H9 (cell line): ENCODE measurements at regions not wholly inside any gene's neighbourhood (a gene's known extent, or its start where the extent isn't known, plus 50 kb on each side); places are given as distances from the start of the nearest gene placed in this dataset.
A peak's percentile ranks its signal among the peaks of the same experiment; 100 is the strongest.

ENCODE experiments used
- DNase-seq: peaks from one replicate; pipeline ENCODE4 v3.0.0-alpha.2; 2017
- H2AFZ ChIP-seq: one replicate; pipeline ENCODE4 v1.6.1; 2013; ENCODE audit warnings: mild to moderate bottlenecking, low read length, control low read depth, moderate library complexity
- H2AK5ac ChIP-seq: 2 replicates; pipeline ENCODE4 v1.6.1; 2013; ENCODE audit warnings: low read length, control low read depth, mixed read lengths; ENCODE audit not compliant: insufficient read length
- H2BK120ac ChIP-seq: one replicate; pipeline ENCODE4 v1.6.1; 2013; ENCODE audit warnings: low read depth, mild to moderate bottlenecking, low read length, control low read depth, inconsistent platforms; ENCODE audit not compliant: poor library complexity, severe bottlenecking
- H2BK12ac ChIP-seq: 2 replicates; pipeline ENCODE4 v1.6.1; 2013; ENCODE audit warnings: low read length, control low read depth, mixed read lengths, low read depth; ENCODE audit not compliant: insufficient read length
- H2BK15ac ChIP-seq: 2 replicates; pipeline ENCODE4 v1.6.1; 2013; ENCODE audit warnings: low read depth, low read length, control low read depth
- H2BK20ac ChIP-seq: one replicate; pipeline ENCODE4 v1.6.1; 2013; ENCODE audit warnings: low read depth, mild to moderate bottlenecking, low read length, control low read depth, inconsistent platforms; ENCODE audit not compliant: poor library complexity, severe bottlenecking
- H2BK5ac ChIP-seq: 2 replicates; pipeline ENCODE4 v1.6.1; 2013; ENCODE audit warnings: low read length, control low read depth, mixed read lengths; ENCODE audit not compliant: insufficient read length
- H3K14ac ChIP-seq: 2 replicates; pipeline ENCODE4 v1.6.1; 2013; ENCODE audit warnings: low read length, control low read depth; ENCODE audit not compliant: insufficient read depth
- H3K18ac ChIP-seq: 2 replicates; pipeline ENCODE4 v1.6.1; 2013; ENCODE audit warnings: low read depth, mild to moderate bottlenecking, mixed read lengths, low read length, control low read depth; ENCODE audit not compliant: insufficient read length
- H3K23ac ChIP-seq: 2 replicates; pipeline ENCODE4 v1.6.1; 2013; ENCODE audit warnings: low read length, control low read depth, mixed read lengths, low read depth; ENCODE audit not compliant: insufficient read length
- H3K23me2 ChIP-seq: 2 replicates; pipeline ENCODE4 v1.6.1; 2013; ENCODE audit warnings: low read depth, mild to moderate bottlenecking, mixed read lengths, low read length, control low read depth; ENCODE audit not compliant: insufficient read length, poor library complexity, severe bottlenecking
- H3K27ac ChIP-seq: 2 replicates; pipeline ENCODE4 v1.5.1; 2013; ENCODE audit warnings: low read length, control low read depth, mixed read lengths, low read depth; ENCODE audit not compliant: insufficient read length
- H3K27me3 ChIP-seq: 2 replicates; pipeline ENCODE4 v1.6.1; 2013; ENCODE audit warnings: low read length, control low read depth, inconsistent platforms; ENCODE audit not compliant: insufficient read depth
- H3K4ac ChIP-seq: 2 replicates; pipeline ENCODE4 v1.6.1; 2013; ENCODE audit warnings: low read depth, mild to moderate bottlenecking, control low read depth, inconsistent platforms, low read length, moderate library complexity
- H3K4me1 ChIP-seq: 2 replicates; pipeline ENCODE4 v1.6.1; 2013; ENCODE audit warnings: low read length, control low read depth, inconsistent platforms; ENCODE audit not compliant: insufficient read depth
- H3K4me2 ChIP-seq: 2 replicates; pipeline ENCODE4 v1.6.1; 2013; ENCODE audit warnings: low read length, control low read depth, mixed read lengths; ENCODE audit not compliant: insufficient read length, insufficient read depth
- H3K56ac ChIP-seq: 2 replicates; pipeline ENCODE4 v1.6.1; 2013; ENCODE audit warnings: low read depth, mild to moderate bottlenecking, mixed read lengths, low read length, control low read depth; ENCODE audit not compliant: insufficient read length
- H3K79me1 ChIP-seq: 2 replicates; pipeline ENCODE4 v1.6.1; 2013; ENCODE audit warnings: low read depth, mild to moderate bottlenecking, moderate library complexity, low read length, control low read depth, inconsistent platforms; ENCODE audit not compliant: insufficient read depth, poor library complexity, severe bottlenecking
- H3K79me2 ChIP-seq: 2 replicates; pipeline ENCODE4 v1.6.1; 2013; ENCODE audit warnings: low read length, control low read depth, inconsistent platforms; ENCODE audit not compliant: insufficient read depth
- H3K9ac ChIP-seq: 2 replicates; pipeline ENCODE4 v1.6.1; 2013; ENCODE audit warnings: low read length, control low read depth, mixed read lengths; ENCODE audit not compliant: insufficient read length; ENCODE audit errors: extremely low read depth
- H3K9me3 ChIP-seq: one replicate; pipeline ENCODE4 v1.6.1; 2013; ENCODE audit warnings: low read depth, low read length, inconsistent platforms; ENCODE audit not compliant: control insufficient read depth
- H3T11ph ChIP-seq: one replicate; pipeline ENCODE4 v1.6.1; 2013; ENCODE audit warnings: mild to moderate bottlenecking, low read length, control low read depth, inconsistent platforms
- H4K20me1 ChIP-seq: one replicate; pipeline ENCODE4 v1.6.1; 2013; ENCODE audit not compliant: control insufficient read depth, insufficient read length, insufficient read depth
- H4K5ac ChIP-seq: 2 replicates; pipeline ENCODE4 v1.6.1; 2013; ENCODE audit warnings: low read depth, mild to moderate bottlenecking, mixed read lengths, low read length, control low read depth; ENCODE audit not compliant: insufficient read length
- H4K8ac ChIP-seq: replicated peaks from 2 replicates; pipeline ENCODE4 v1.6.1; 2013; ENCODE audit warnings: low read length, control low read depth, mixed read lengths, low read depth; ENCODE audit not compliant: insufficient read length
- H4K91ac ChIP-seq: 2 replicates; pipeline ENCODE4 v1.6.1; 2013; ENCODE audit warnings: low read depth, mild to moderate bottlenecking, moderate library complexity, mixed read lengths, low read length, control low read depth; ENCODE audit not compliant: insufficient read length
- H3K27ac Mint-ChIP-seq, 3 experiments: 2 replicates in 2 of 3; 3 replicates in 1 of 3; pipeline ENCODE4 v1.8.0; 2020 to 2021; ENCODE audit warnings: mixed read lengths in 3 of 3, mild to moderate bottlenecking in 1 of 3, moderate library complexity in 1 of 3
- H3K27me3 Mint-ChIP-seq: 2 replicates; pipeline ENCODE4 v1.8.0; 2021; ENCODE audit warnings: low read depth, mild to moderate bottlenecking, moderate library complexity, mixed read lengths
- H3K36me3 Mint-ChIP-seq, 3 experiments: 2 replicates in 2 of 3; 3 replicates in 1 of 3; pipeline ENCODE4 v1.8.0; 2020 to 2021; ENCODE audit warnings: low read depth in 3 of 3, mixed read lengths in 3 of 3; ENCODE audit not compliant: insufficient read depth in 1 of 3
- H3K4me1 Mint-ChIP-seq, 2 experiments: 2 replicates each; pipeline ENCODE4 v1.8.0; 2020; ENCODE audit warnings: mixed read lengths in 2 of 2
- H3K4me3 Mint-ChIP-seq, 2 experiments: 2 replicates in 1 of 2; 3 replicates in 1 of 2; pipeline ENCODE4 v1.8.0; 2020 to 2021; ENCODE audit warnings: mild to moderate bottlenecking in 2 of 2, mixed read lengths in 2 of 2, moderate library complexity in 1 of 2
- H3K9me3 Mint-ChIP-seq, 2 experiments: 2 replicates in 1 of 2; 3 replicates in 1 of 2; pipeline ENCODE4 v1.8.0; 2020; ENCODE audit warnings: mild to moderate bottlenecking in 2 of 2, mixed read lengths in 2 of 2, moderate library complexity in 1 of 2
- WGBS: extraction: QIAGEN DNeasy Blood & Tissue Kit; methylation state at CpG from one replicate; pipeline ENCODE4 v1.1.7; 2013; ENCODE audit warnings: missing lambda C conversion rate, low lambda C conversion rate, mixed read lengths; ENCODE audit not compliant: insufficient read length; ENCODE audit errors: extremely low coverage; 5-methylcytosine and 5-hydroxymethylcytosine counted together
- TF ChIP-seq, protein P1 (sequence below): fragments of 200-600 bp; sonication (generic); conservative IDR thresholded peaks from 3 replicates; pipeline ENCODE4 v1.8.0; 2021; ENCODE audit warnings: antibody characterized with exemption, mild to moderate bottlenecking

DNA sequence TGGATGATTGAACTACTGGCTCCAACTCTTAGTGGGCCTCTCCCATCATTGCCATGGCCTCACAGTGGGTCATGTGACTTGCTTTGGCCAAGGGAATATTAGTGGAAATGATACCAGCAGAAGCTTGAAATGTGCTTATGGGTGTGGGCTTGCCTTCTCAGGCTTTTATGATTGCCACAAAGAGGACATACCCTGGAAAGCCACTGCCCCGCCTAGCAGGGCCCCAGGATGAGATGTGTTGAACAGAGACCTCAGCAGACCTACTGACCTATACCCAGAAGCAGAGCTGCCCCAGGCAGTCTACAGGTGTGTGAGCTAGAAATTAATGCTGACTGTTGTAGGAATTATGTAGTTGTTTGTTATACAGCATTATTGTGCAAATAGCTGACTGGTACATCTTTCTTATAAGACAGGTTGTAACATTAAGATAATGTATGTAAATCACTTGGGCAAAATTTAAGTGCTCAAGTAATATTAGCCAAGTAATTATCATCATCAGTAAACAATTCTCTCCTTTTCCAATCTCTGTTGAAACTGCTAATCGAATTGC lies 67.8 kb upstream of the CDH5 start:
- no peaks in the 10 kb centered on the region for H3K23me2 ChIP-seq
- no peak overlapping the region for H3K4ac ChIP-seq
- H3K56ac ChIP-seq: no peak overlapping the region
- no peak overlapping the region for H4K91ac ChIP-seq
- H2BK12ac ChIP-seq: no peak overlapping the region
- no peak overlapping the region for H3K27ac Mint-ChIP-seq
- H3K4me2 ChIP-seq: no peak overlapping the region
- H2AFZ ChIP-seq: no peak overlapping the region
- H3K9ac ChIP-seq: no peak overlapping the region
- H3K14ac ChIP-seq: no peak overlapping the region
- H3K9me3 ChIP-seq: no peaks in the 10 kb centered on the region
- H2BK15ac ChIP-seq: no peak overlapping the region
- H2AK5ac ChIP-seq: no peak overlapping the region
- H3K18ac ChIP-seq: no peak overlapping the region
- H4K5ac ChIP-seq: no peak overlapping the region
- H2BK5ac ChIP-seq: no peak overlapping the region
- no peaks in the 10 kb centered on the region for H3K79me1 ChIP-seq
- H3K27ac ChIP-seq: no peak overlapping the region
- no peaks in the 10 kb centered on the region for H3K27me3 ChIP-seq
- H2BK120ac ChIP-seq: no peak overlapping the region
- WGBS: no CpG with 5 or more reads among the region's 2 CpGs
- H3K36me3 Mint-ChIP-seq: no peaks in the 10 kb centered on the region; a peak in 1 of 7 replicates
- no peaks in the 10 kb centered on the region for H3K79me2 ChIP-seq
- peaks cover 0 to 1% of the 10 kb centered on the region in 2 experiments; a peak in 1 of 5 replicates for H3K9me3 Mint-ChIP-seq
- H2BK20ac ChIP-seq: no peak overlapping the region
- peak; percentile 5 for DNase-seq
- H3K4me1 Mint-ChIP-seq: no peaks in the 10 kb centered on the region
- no peak overlapping the region for H4K8ac ChIP-seq
- H3K4me3 Mint-ChIP-seq: no peak overlapping the region
- H3K23ac ChIP-seq: no peak overlapping the region
- H4K20me1 ChIP-seq: peaks cover 3% of the 10 kb centered on the region
- no peak overlapping the region for H3T11ph ChIP-seq
- no peaks in the 10 kb centered on the region for H3K4me1 ChIP-seq
- TF ChIP-seq, protein P1, sequence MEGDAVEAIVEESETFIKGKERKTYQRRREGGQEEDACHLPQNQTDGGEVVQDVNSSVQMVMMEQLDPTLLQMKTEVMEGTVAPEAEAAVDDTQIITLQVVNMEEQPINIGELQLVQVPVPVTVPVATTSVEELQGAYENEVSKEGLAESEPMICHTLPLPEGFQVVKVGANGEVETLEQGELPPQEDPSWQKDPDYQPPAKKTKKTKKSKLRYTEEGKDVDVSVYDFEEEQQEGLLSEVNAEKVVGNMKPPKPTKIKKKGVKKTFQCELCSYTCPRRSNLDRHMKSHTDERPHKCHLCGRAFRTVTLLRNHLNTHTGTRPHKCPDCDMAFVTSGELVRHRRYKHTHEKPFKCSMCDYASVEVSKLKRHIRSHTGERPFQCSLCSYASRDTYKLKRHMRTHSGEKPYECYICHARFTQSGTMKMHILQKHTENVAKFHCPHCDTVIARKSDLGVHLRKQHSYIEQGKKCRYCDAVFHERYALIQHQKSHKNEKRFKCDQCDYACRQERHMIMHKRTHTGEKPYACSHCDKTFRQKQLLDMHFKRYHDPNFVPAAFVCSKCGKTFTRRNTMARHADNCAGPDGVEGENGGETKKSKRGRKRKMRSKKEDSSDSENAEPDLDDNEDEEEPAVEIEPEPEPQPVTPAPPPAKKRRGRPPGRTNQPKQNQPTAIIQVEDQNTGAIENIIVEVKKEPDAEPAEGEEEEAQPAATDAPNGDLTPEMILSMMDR: no peak
- peaks cover 13% of the 10 kb centered on the region for H3K27me3 Mint-ChIP-seq
